K562 (cell line): ENCODE measurements at regions not wholly inside any gene's neighbourhood (a gene's known extent, or its start where the extent isn't known, plus 50 kb on each side); places are given as distances from the start of the nearest gene placed in this dataset.
"Not testable (repeated sequence)": the region's sequence is repeated elsewhere in the genome, so short reads cannot be mapped to it uniquely, and the experiment has no call there.

Experiments
- ATAC-seq: fragments of 200-7000 bp; cut with Tn5 transposase; 3 replicates; pipeline ENCODE4 v1.9.1; 2020; ENCODE audit warnings: moderate library complexity
- BruUV-seq: library from RNA; stranded (reverse); fragments of 400-500 nt; replicated peaks from 2 replicates; lab custom pipeline; 2021; lab: Mats Ljungman, UMichigan
- CTCF ChIA-PET: fragments of 300-600 bp; formaldehyde crosslinking; extraction: SDS; loops from one replicate; lab custom pipeline; 2021; ENCODE audit warnings: low intra/inter-chr PET ratio; lab: Yijun Ruan, JAX
- POLR2A ChIA-PET: fragments of 300-600, 350-650 bp; sonication (Branson Sonifier 250); formaldehyde crosslinking; extraction: SDS; loops from one replicate; lab custom pipeline; 2021; ENCODE audit warnings: antibody characterized with exemption, inconsistent platforms; lab: Yijun Ruan, JAX
- DNase-seq, 4 experiments: peaks; one replicate each; pipeline versions ENCODE4 v3.0.0 to v3.0.0-alpha.2; 2011 to 2018; ENCODE audit warnings: low spot score in 3 of 4, mixed read lengths in 3 of 4; ENCODE audit errors: extremely low read depth in 1 of 4
- FAIRE-seq: peaks from 2 replicates; lab custom pipeline; 2011; peaks lifted over from hg19 to GRCh38; lab: Jason Lieb, UNC
- H2AFZ ChIP-seq: 2 replicates; pipeline ENCODE4 v1.6.0; 2011; ENCODE audit warnings: low read depth, low read length, control low read depth, inconsistent platforms
- H3K27ac ChIP-seq: fragments of 200-600 bp; 3 replicates; pipeline ENCODE4 v1.8.0; 2011; ENCODE audit warnings: low read depth, mild to moderate bottlenecking, control low read depth, inconsistent platforms, low read length, moderate library complexity, mixed read lengths; ENCODE audit errors: extremely low read depth
- H3K27me3 ChIP-seq, 2 experiments: fragments of 300-600 bp in 1 of 2; 2 replicates in 1 of 2; 3 replicates in 1 of 2; pipeline versions ENCODE4 v1.6.0 to v1.8.0; 2011; ENCODE audit warnings: inconsistent platforms in 2 of 2, low read length in 2 of 2, mild to moderate bottlenecking in 1 of 2, mixed read lengths in 1 of 2, moderate library complexity in 1 of 2; ENCODE audit not compliant: control insufficient read depth in 2 of 2, insufficient read depth in 2 of 2
- H3K36me3 ChIP-seq: fragments of 300-600 bp; 3 replicates; pipeline ENCODE4 v1.8.0; 2011; ENCODE audit warnings: mild to moderate bottlenecking, low read length, inconsistent platforms; ENCODE audit not compliant: control insufficient read depth, insufficient read depth
- H3K4me1 ChIP-seq, 2 experiments: fragments of 200-600 bp in 1 of 2; replicated peaks in 1 of 2; 2 replicates in 1 of 2; 3 replicates in 1 of 2; pipeline versions ENCODE4 v1.5.1 to v1.8.0; 2011; ENCODE audit warnings: inconsistent platforms in 2 of 2, low read length in 2 of 2, mild to moderate bottlenecking in 1 of 2, mixed read lengths in 1 of 2, moderate library complexity in 1 of 2; ENCODE audit not compliant: control insufficient read depth in 2 of 2, insufficient read depth in 2 of 2
- H3K4me2 ChIP-seq: 2 replicates; pipeline ENCODE4 v1.6.1; 2011; ENCODE audit warnings: low read length, control low read depth, inconsistent platforms, mixed read lengths; ENCODE audit not compliant: insufficient read depth
- H3K4me3 ChIP-seq: fragments of 200-600 bp; sonication (generic), shearing (Covaris generic); 2 replicates; pipeline ENCODE4 v1.5.1; 2016; ENCODE audit warnings: control low read depth, inconsistent platforms
- H3K79me2 ChIP-seq: fragments of 200-600 bp; 3 replicates; pipeline ENCODE4 v1.8.0; 2011; ENCODE audit warnings: low read length, inconsistent platforms; ENCODE audit not compliant: control insufficient read depth, insufficient read depth
- H3K9ac ChIP-seq, 2 experiments: 2 replicates each; pipeline versions ENCODE4 v1.6.0 to v1.6.1; 2011; ENCODE audit warnings: low read depth in 2 of 2, low read length in 2 of 2, control low read depth in 1 of 2, inconsistent platforms in 1 of 2, mild to moderate bottlenecking in 1 of 2, mixed read lengths in 1 of 2; ENCODE audit not compliant: insufficient read depth in 1 of 2
- H3K9me1 ChIP-seq: one replicate; pipeline ENCODE4 v1.6.0; 2011; ENCODE audit warnings: inconsistent platforms, mild to moderate bottlenecking, low read length, moderate library complexity; ENCODE audit not compliant: control insufficient read depth, insufficient read depth
- H3K9me3 ChIP-seq: replicated peaks from 2 replicates; pipeline ENCODE4 v1.5.1; 2011; ENCODE audit warnings: low read depth, low read length, inconsistent platforms; ENCODE audit not compliant: control insufficient read depth, insufficient read depth
- H4K20me1 ChIP-seq: replicated peaks from 2 replicates; pipeline ENCODE4 v1.6.1; 2011; ENCODE audit warnings: low read length, inconsistent platforms, mixed read lengths; ENCODE audit not compliant: control insufficient read depth, insufficient read depth
- GTF2F1 ChIP-seq: IDR thresholded peaks from 2 replicates; pipeline ENCODE4 v1.6.1; 2011; ENCODE audit warnings: low read depth, low read length, improper control_type of control experiment
- NFIC ChIP-seq: fragments of 450-650 bp; IDR thresholded peaks from 2 replicates; pipeline ENCODE4 v1.6.1; 2017; ENCODE audit warnings: mild to moderate bottlenecking, inconsistent platforms
- SREBF1 ChIP-seq: fragments of 150-350 bp; IDR thresholded peaks from 2 replicates; pipeline ENCODE4 v1.6.1; 2014; ENCODE audit warnings: antibody characterized with exemption, low read depth, low read length, borderline replicate concordance
- SRSF7 ChIP-seq: fragments of 200-400 bp; formaldehyde crosslinking; optimal IDR thresholded peaks from 2 replicates; pipeline ENCODE3; 2017; ENCODE audit warnings: mild to moderate bottlenecking, low read depth, low read length
- STAG1 ChIP-seq: sonication (generic); formaldehyde crosslinking; IDR thresholded peaks from 2 replicates; pipeline ENCODE4 v1.5.0; 2020; ENCODE audit warnings: missing genetic modification reagents, borderline replicate concordance
- WGBS: fragments of 100-300 bp; shearing (Covaris generic); methylation state at CpG from one replicate; pipeline ENCODE4 v1.1.6; 2016; ENCODE audit warnings: low coverage, mixed read lengths; ENCODE audit not compliant: insufficient coverage; ENCODE audit errors: missing lambda C conversion rate; 5-methylcytosine and 5-hydroxymethylcytosine counted together
- in situ Hi-C: fragments of 300-500 bp; cut with MboI; formaldehyde crosslinking; loops from 4 replicates; pipeline ENCODE4 v1.15.0; 2018; ENCODE audit warnings: inconsistent platforms, mixed read lengths
- intact Hi-C: fragments of 100-400 bp; cut with micrococcal nuclease; formaldehyde crosslinking; loops from 2 replicates; pipeline ENCODE4 v1.14.2; 2022
- TF ChIP-seq, protein P1 (sequence below): fragments of 250-450 bp; sonication (Bioruptor Pico); IDR thresholded peaks from 2 replicates; pipeline ENCODE4 v1.8.0; 2022; ENCODE audit warnings: inconsistent platforms
- TF ChIP-seq, protein P2 (sequence below): fragments of 250-450 bp; sonication (Bioruptor Pico); IDR thresholded peaks from 2 replicates; pipeline ENCODE4 v1.4.0; 2020; ENCODE audit warnings: mild to moderate bottlenecking
- TF ChIP-seq, protein P3 (sequence below), 3 experiments: fragments of 200-800 bp in 1 of 3; sonication (Bioruptor generic) in 1 of 3; sonication (generic) in 1 of 3; formaldehyde crosslinking in 1 of 3; IDR thresholded peaks; 2 replicates each; pipeline versions ENCODE4 v1.6.1 to v1.8.0; 2016 to 2022; ENCODE audit warnings: mild to moderate bottlenecking in 2 of 3, missing compliant biosample characterization in 2 of 3, missing genetic modification characterization in 2 of 3, missing genetic modification reagents in 1 of 3

DNA sequence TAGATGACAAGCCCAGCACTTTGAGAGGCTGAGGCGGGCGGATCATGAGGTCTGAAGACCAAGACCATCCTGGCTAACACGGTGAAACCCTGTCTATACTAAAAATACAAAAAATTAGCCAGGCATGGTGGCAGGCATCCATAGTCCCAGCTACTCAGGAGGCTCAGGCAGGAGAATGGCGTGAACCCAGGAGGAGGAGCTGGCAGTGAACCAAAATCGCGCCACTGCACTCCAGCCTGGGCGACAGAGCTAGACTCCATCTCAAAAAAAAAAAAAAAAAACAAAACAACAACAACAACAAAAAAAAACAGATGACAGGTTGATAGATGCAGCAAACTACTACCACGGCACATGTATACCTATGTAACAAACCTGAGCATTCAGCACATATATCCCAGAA lies 89.3 kb upstream of the CYLC2 start:
- H3K9ac ChIP-seq, H3K9me1 ChIP-seq, H3K36me3 ChIP-seq, H3K4me2 ChIP-seq, FAIRE-seq, H3K27me3 ChIP-seq, H3K4me1 ChIP-seq, DNase-seq, H3K79me2 ChIP-seq, H2AFZ ChIP-seq, H3K27ac ChIP-seq, H3K4me3 ChIP-seq, BruUV-seq, CTCF ChIA-PET, in situ Hi-C loops, H4K20me1 ChIP-seq, H3K9me3 ChIP-seq, ATAC-seq, intact Hi-C loops, POLR2A ChIA-PET: not testable (repeated sequence)
- TF ChIP-seq NFIC: peak; percentile 75
- 2% methylated on average over 6 of the region's 8 CpGs for WGBS

DNA sequence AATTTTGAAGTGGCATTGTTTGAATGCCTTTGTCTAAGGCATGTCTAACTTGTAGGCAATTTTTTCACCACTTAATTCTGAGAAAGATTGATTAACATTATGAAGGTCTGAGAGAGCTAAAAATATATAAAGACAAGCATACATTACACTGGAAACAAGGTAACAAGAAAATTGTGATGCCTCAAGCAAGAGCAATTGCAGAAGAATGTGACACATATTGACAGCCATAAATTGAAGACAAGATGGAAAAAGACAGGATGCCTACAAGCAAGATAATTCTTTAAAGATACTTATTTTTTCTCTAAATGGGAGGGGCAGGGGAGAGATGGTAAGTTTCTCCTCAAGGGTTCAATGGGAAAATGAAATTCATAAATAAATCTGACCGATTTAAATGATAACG lies 103.1 kb upstream of the CYLC2 start:
- no peaks in the 10 kb centered on the region for H3K9me3 ChIP-seq
- no peak overlapping the region for H3K9ac ChIP-seq
- H3K9me1 ChIP-seq: no peaks in the 10 kb centered on the region
- TF ChIP-seq, protein P1, sequence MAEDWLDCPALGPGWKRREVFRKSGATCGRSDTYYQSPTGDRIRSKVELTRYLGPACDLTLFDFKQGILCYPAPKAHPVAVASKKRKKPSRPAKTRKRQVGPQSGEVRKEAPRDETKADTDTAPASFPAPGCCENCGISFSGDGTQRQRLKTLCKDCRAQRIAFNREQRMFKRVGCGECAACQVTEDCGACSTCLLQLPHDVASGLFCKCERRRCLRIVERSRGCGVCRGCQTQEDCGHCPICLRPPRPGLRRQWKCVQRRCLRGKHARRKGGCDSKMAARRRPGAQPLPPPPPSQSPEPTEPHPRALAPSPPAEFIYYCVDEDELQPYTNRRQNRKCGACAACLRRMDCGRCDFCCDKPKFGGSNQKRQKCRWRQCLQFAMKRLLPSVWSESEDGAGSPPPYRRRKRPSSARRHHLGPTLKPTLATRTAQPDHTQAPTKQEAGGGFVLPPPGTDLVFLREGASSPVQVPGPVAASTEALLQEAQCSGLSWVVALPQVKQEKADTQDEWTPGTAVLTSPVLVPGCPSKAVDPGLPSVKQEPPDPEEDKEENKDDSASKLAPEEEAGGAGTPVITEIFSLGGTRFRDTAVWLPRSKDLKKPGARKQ (CRISPR knock-in tag): no peak
- TF ChIP-seq, protein P2, sequence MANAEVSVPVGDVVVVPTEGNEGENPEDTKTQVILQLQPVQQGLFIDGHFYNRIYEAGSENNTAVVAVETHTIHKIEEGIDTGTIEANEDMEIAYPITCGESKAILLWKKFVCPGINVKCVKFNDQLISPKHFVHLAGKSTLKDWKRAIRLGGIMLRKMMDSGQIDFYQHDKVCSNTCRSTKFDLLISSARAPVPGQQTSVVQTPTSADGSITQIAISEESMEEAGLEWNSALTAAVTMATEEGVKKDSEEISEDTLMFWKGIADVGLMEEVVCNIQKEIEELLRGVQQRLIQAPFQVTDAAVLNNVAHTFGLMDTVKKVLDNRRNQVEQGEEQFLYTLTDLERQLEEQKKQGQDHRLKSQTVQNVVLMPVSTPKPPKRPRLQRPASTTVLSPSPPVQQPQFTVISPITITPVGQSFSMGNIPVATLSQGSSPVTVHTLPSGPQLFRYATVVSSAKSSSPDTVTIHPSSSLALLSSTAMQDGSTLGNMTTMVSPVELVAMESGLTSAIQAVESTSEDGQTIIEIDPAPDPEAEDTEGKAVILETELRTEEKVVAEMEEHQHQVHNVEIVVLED (CRISPR knock-in tag): no peak
- TF ChIP-seq, protein P3, sequence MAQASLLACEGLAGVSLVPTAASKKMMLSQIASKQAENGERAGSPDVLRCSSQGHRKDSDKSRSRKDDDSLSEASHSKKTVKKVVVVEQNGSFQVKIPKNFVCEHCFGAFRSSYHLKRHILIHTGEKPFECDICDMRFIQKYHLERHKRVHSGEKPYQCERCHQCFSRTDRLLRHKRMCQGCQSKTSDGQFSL (CRISPR knock-in tag; IDR thresholded peaks at IDR 0.05): no peak
- TF ChIP-seq, protein P3 (tag; IDR thresholded peaks at IDR 0.05): no peak
- no peak for TF ChIP-seq SRSF7
- TF ChIP-seq GTF2F1: no peak
- no peak for TF ChIP-seq STAG1 (CRISPR knock-in tag)
- no peak for TF ChIP-seq SREBF1
- no peak for ATAC-seq
- no peaks in the 10 kb centered on the region for H4K20me1 ChIP-seq
- H3K4me3 ChIP-seq: no peak overlapping the region
- no peak overlapping the region for H3K4me2 ChIP-seq
- ChIA-PET CTCF (no interaction called here), POLR2A (no interaction called here)
- no peaks in the 10 kb centered on the region for H3K36me3 ChIP-seq
- no peak overlapping the region for H3K27ac ChIP-seq
- in situ Hi-C loops (no loop called here), intact Hi-C loops (no loop called here)
- no peak for FAIRE-seq
- no peak overlapping the region for H2AFZ ChIP-seq
- H3K4me1 ChIP-seq: no peaks in the 10 kb centered on the region
- WGBS: 0% methylated on average over 2 of the region's 2 CpGs
- no peaks in the 10 kb centered on the region for H3K79me2 ChIP-seq
- no peak for DNase-seq
- BruUV-seq: no TSS peak
- no peaks in the 10 kb centered on the region for H3K27me3 ChIP-seq
